NK-92 treated with Interleukin-12 subunit alpha and Interleukin-12 subunit beta, amount 100 ng/mL, for 24 hours (cell line): ENCODE measurements at regions not wholly inside any gene's neighbourhood (a gene's known extent, or its start where the extent isn't known, plus 50 kb on each side); places are given as distances from the start of the nearest gene placed in this dataset.

Experiments
- DNase-seq: peaks from one replicate; lab custom pipeline; 2025; lab: John Stamatoyannopoulos, UW

DNA sequence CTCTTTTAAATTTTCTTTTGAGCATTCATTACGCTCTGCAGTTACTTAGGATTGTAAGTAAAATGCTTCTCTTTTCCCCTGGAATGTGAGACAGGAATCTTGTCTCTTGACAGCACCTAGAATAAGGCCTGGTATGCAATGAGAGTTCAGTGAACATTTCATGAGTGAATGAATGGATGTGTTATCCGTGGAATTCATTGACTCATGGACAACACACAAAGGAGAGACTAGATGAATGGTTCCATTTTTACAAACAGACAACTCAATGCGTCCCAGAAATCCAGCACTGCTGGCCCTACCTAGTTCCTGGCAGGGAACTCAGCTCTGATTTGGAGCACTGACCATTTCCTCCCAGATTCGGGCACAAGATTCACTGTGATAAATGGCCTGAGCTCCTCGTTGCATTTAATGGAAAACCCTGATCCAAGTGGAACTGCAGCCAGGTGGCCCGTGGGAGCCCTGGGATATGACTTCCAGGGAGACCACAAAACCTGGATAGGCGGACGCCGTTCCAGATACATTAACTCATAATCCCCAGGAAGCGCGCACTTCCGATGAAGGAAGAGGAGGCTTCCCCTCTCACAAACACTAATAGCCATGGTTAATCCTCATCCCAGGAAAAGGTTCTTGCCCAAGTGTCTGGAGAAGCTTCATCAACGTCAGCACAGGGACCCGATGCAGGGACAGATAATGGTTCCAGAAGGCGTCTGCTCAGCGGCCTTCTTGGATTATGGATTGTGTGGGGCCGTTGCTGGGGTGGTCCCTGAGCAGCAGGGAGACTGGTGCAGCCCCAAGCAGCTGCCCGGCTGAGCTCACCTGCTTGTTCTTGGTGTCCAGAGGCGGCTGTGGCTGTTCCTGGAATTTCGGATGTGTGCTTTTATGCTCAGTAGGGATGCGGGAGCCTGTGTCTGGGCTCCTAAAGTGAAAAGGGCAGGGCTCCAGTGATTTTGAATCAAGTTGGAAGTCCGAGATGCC, 211.1 kb upstream of the TSHZ3 start:
- DNase-seq = no peak

DNA sequence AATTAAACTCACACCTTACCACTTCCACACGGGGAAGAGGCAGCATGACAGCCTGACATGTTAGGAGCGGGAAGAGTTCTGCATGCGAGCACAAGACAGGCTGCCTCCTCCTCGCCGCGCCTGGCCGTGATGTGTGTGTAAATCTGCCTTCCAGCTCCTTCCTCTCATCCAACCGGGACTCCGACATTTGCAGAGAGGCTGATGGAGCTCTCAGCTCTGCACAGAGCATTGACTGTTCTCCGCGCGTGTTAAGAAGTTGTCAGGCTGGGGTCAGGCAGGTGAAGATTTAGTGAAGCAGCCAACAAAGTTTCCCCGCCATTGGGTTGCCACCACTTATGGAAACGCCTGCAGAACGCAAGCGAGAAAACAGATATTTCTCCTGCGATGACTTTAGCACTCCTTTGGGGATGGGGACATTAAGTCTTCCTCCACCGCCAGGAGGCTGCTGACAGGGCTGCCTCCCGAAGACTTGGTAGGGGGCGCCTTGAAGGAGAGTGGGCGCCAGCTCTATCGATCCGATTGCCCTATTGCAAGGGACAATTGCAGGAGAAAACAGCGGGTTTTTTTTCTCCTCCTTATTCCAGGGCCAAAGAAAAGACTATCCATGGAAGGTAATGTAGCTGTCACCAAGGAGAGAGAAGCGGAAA, 213.9 kb upstream of the TSHZ3 start:
- no peak for DNase-seq

DNA sequence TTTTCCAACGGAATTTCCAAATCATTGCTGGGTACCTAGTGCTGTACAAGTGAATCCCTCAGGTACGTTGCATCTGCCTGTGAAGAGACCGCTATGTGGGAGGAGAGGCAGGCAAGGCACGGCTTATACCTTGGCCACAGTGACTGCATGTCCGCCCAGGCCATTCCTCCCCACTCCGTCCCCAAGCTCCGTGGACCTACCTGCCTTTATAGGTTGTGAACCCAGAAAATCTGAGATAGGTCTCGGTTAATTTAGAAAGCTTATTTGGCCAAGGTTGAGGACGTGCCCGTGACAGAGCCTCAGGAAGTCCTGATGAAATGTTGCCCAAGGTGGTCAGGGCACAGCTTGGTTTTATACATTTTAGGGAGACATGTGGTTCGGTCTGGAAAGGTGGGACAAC, 218.5 kb upstream of the TSHZ3 start:
- no peak for DNase-seq

DNA sequence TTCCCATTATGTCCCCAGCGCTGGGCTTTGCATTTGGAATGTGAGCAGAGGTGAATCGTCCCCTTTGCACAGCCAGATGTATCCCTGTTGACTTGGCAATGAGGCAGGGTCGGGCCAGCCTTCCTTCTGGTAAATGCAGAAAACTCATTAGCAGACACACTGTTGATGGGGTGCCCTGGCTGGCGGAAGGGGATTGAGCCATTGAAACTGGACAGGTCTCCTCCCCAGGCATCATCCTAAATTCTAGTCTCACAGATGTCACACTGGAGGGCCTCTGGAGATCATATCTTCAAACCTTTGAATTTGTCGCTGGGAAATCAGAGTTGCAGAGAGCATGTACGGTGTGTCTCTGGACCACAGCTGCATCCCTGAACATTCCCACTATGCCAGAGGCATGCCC, 219.5 kb upstream of the TSHZ3 start:
- DNase-seq = no peak

DNA sequence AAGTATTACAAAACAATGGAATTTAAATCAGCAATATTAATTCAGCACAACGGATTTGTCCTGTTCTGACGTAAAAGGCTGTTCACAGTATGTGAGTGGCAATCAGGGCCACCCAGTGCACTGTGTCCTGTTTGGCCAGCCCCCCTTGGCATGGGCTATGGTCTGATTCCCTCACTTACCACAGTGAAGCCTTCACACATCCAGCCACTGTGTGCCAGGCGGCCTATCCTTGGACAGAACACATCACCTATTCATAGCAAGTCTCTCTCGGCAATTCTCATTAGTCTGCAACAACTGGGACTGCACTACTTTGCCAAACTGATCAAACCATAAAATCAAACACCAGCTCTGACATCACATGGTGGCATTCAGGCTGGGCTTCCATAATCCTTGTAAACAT, 221.5 kb upstream of the TSHZ3 start:
- DNase-seq = no peak

DNA sequence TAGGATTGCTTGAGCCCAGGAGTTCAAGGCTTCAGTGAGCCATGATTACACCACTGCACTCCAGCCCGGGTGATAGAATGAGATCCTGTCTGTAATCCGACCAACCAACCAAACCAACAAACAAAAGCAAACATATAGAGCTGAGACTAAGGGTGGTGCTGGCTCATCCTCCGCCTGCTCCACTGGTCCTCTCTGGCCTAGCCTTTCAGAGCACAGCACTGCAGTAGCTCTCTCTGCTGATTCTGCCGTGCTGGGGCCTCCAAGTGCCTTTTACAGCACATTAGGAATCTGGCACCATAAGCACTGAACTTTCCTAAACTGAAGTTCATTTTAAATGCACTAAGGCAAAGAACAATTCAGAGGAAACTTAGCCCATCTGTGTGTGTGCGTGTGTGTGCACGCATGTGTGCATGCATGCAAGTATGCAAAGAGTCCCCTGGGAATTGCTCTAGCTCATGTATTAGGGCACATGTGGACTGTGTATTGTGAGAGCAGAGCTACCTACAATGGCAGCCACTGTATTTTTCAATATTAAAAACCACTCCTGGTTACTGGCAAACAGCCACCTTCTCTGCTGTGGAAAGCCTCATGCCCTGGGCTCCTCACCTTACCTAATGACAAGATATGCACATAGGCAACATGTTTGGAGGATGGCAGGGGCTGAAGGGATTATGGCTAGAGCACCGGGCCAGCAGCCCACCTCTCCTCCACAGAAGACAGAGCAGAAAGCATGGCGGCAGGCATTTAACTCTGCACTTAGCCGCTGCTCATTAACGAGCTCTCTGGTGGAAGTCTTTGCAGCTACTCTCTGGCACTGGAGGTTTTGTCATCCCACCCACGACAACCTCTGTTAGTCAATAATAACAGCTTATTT, 223.1 kb upstream of the TSHZ3 start:
- no peak for DNase-seq

DNA sequence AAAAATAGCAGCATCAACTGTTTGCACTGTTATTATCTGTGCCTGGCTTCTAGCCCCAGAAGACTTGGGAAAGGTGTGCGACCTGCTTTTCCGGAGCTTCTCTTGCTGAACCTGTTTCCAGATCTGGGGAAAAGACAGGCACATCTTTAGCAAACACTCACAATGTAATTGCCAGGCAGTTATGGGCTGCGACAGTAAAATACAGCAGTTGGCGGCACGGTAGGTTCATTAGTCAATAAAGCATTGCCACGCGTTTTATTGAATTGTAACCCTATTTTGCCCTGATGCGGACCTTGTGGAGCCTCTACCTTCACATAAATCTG, 223.7 kb upstream of the TSHZ3 start:
- no peak for DNase-seq

DNA sequence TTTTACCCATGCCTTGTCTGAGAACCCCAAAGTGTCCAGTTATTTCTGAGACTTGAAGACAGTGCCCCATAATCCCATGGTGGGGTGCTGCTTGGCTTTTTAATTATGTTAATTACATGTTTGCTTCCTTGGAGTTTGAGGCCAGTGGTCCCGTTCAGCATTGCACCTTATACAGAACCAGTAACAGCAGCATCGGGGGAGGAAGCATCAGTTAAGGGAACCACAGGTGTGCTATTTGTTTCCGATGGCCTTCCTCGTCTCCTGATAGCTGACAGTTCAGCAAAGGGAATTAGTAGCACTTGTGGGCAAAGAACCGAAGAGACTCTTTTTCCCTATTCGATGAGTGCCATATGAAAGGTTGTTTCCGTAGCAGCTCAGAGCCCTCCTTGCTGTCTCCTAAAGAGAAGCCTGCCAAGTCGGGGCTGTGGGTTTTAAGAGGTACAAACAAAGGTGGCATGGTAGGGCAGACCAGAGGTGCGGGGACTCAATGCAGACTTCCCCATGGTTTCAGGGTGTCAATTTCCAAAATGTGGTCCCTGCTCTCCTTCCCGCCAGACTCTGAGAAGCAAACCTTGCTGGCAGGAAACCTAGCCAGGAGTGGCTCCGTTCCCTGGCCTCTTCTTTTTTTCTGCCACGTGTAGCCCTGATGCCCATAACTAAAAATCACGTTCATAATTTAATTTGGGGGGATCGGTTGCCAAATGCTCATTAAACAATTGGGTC, 225.2 kb upstream of the TSHZ3 start:
- no peak for DNase-seq

DNA sequence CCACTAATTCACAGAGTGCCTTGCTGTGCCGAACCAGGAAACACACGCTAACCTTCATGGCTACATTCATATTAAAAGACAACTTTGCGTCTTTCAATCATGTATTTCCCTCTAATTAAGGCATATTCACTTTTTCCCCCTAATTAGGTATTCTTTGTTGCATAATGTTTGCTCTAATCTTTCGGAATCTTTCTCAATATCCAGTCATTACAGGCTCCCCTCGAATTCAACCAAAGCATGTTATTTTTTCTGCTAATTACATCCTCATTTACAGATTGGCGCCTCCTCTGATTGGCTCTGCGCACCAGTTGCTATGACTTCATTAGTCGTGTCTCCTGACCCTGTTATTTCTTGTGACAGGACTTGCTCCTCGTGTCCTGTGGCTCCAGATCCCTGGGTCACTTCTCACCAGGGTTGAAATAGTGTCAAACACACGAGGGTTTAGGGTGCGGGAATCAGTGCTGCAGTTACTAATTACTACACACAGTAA, 226.7 kb upstream of the TSHZ3 start:
- DNase-seq = no peak

DNA sequence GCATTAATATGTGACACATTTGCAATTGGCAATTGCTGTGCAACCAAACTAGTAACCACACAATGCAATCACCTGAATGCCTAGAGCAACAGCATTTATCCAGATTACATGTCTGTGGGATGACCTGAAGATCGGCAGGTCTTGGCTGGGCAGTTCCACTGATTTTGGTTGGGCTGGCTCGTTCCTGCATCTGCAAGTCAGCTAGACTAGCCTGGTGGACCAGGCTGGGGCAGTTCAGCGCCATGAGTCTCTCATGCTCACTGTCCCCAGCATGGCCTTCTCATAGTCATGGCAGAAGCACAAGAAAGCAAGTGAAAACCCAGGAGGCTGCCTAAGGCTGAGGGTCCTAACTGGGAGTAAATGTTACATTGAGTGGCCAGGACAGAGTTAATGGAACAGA, 229.1 kb upstream of the TSHZ3 start:
- DNase-seq = no peak

DNA sequence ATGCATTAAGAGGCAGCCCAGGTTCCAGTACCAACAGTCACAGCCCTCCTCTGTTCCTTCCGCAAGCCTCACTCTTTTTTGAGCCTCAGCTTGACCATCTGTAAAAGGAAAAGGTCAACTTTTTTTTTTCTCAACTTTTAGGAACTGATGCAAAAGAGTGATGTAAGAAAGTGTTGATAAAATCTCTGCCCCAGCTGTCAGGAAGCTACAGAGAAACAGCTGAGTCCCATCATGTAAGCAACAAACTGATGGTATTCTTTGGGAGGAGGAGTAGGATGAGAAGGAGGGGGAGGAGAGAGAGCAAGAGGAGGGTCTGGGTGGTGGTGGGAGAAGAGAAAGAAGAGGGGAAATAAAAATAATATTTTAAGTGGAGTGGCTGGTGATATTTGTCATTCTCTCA, 233.9 kb upstream of the TSHZ3 start:
- no peak for DNase-seq

DNA sequence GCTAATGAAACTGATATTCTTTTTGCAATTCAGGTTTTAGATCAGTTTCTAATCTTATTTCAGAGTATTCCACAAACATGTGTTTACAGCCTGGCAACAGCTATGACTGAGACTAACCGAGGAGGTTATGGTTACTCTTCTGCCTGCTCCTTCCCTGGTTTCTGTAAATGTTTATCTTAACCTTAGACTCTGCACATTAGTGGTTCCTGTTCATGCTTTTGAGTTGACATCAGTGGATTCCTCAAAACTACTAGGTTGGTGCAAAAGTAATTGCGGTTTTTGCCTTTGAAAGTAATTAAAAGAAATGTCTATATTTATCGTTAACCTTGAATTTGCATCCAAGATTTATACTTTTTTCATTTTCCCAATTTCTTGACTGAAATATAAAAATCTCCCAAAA, 237.0 kb upstream of the TSHZ3 start:
- DNase-seq = no peak

DNA sequence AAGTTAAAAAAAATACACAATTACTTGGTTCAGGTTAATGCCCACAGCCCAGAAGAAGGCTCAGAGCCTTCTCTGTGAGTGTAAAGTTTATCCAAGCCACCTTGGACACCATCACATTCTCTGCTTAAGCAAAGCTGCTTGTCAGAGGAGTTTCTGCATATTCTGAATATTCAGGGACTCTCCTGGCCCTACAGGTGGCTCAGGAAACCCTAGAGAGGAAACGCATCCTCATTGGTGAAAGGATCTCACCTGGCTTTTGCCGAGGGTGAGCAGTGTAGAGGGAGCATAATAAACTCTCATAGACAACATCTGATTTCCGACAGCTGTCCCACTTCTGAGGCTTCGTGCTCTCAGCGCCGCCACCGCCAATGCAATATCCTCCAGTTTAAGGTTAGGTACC, 239.9 kb upstream of the TSHZ3 start:
- no peak for DNase-seq

DNA sequence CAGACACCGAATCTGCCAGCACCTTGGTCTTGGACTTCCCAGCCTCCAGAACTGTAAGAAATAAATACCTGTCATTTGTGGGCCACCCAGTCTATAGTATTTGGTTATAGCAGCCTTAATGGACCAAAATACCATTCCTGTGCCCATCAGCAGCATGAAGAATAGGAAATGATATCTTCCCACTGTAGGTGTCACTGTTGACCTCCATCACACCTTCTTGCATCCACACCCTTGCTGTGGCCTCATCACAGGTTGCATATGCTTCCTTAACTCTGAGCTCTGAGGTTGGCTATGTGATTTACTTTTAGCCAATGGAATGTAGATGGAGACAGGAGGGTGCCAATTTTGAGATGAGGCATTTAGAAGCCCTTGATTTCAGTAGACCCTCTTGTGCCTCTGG, 242.0 kb upstream of the TSHZ3 start:
- no peak for DNase-seq

DNA sequence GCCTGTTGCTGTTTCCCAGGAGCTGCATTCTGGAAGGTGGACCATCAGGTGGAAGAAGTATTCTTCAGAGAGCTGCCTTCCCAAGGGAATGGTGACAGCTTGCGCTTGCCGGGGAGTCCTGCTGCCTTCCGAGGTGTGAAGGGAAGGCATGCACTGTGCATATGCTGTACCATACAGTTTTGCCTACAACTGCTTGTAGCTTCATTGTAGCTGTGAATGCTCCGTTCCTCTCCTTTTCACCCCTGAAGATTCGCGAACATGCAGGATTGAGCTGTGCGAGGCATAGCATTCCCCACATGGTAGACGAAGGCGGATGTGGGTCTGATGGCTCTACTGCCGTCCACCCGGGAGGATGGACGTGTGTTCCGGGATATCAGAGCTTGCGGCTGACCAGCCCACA, 243.2 kb upstream of the TSHZ3 start:
- no peak for DNase-seq

DNA sequence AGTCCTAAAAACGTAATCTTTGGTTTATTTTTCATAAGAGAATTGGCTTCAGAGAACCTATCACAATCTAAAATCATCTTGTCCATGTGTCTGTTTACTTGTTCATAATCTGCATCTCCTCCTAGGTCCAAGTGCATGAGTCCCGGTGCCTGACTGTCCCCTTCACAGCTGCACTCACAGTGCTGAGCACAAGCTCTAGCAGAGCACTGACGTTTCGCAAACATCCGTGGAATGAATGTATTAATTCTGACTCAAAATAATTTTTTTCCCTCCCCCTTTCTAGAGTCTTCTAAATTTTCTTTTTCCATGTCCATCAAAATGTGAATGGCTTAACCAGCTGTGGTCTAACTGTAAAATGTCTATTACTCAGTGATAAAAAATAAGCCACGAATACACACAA, 245.5 kb upstream of the TSHZ3 start:
- no peak for DNase-seq

DNA sequence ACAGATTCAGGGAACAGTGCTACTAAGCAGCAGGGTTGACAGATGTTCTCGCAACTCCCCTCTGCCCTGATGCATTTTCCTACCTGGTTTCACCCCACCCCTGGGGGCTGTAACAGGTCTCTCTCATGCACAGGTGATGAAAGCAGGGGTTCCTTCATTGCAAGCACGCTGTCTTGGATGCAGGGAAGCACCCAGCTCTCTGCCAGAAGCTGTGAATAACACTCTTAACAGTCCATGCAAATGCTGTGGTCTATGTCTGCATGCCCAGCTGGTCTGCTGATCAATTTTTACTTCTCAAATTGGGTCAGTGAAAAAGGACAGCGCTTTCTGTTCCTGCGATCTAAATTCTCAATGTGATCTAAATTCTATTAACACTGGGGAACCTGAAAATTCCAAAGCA, 246.3 kb upstream of the TSHZ3 start:
- DNase-seq = no peak

DNA sequence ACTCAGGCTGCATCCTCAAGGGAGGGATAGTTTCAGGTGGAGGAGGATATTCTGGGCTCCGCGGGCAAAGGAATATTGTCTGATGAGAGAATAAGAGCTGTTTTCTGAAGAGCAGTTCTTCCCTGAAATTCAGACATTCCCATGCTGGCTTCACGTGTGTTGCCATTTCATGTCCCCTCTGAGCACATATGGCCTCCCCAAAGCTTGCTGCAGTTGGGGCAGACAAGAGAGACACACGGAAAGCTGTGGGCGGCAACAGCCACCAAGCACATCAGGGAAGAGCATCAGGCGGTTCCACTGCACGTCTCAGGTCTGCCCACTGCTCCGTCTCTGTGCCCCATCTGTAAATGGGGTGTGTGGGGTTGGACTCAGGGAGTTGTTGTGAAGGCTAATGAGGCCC, 247.5 kb upstream of the TSHZ3 start:
- DNase-seq = no peak

DNA sequence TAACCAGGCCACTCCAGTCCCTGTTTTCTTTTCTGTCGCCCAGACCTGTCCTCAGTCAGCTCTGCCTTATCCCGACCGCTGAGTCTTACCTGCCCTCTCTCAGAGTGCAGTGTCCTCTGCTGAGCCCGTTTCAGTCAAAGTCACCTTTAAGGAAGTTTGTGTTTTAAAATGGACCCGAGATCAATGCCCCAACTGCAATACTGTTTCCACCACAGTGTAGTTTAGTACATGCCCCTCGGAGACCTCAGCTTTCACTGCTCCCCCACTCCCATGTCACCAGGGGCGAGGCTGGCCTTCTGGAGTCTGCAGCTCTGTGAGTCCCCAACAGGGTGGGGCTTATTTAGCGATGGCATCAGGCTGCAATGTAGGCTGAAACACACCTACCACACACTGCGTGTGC, 248.4 kb upstream of the TSHZ3 start:
- DNase-seq = no peak

DNA sequence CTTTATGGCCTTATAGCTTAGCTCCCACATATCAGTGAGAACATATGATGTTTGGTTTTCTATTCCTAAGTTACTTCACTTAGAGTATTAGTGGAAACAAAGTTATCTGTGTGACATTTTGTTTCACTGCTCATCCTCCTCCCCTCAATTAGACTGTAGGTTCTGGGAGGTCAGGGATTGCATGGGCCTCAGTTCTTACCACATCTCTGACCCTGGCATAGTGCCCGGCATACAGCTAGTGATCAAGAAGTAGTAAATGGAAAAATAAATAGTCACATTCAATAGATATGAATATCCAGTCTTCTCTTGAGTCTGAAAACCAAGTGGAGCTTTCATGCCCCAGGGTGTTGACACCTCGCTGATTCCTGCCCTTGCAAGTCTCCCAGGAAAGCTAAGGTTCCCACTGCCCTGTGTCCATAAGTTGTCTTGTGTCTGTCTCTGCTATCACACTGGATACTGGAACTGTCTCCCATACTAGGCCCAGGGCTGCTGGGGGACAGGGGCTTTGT, 249.5 kb upstream of the TSHZ3 start:
- DNase-seq = no peak

DNA sequence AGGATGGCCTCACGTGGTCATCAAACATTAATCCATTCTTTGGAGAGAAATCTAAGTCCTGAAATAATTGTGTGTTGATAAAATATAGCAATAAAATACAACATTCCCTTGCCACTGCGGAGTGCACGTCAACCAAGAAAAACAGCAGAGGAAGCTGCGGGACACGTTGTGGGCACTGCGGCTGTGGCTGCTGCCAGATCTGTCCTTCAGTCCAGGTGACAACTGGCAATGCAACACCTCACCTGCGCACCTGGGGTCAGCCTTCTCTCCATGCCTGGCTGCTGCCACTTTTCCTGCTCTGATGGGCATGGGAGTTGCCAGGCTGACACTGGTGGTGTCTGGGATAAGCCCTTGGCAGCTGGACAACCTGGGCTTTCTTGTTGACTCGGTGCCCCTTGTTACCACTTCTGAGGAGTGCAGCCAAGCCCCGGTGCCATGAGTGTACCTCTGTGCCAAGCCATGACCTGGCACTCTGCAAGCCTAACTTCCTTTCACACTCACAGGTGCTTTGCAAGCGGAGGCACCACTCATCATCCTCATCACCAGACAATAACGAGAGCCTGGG, 251.6 kb upstream of the TSHZ3 start:
- DNase-seq = no peak
